Kidney (tissue), 13 donors: ENCODE measurements at regions not wholly inside any gene's neighbourhood (a gene's known extent, or its start where the extent isn't known, plus 50 kb on each side); places are given as distances from the start of the nearest gene placed in this dataset.
"Not testable (repeated sequence)": the region's sequence is repeated elsewhere in the genome, so short reads cannot be mapped to it uniquely, and the experiment has no call there.

Experiments used
- DNase-seq, 5 donors: peaks; one replicate each; pipeline ENCODE4 v3.0.0-alpha.2; 2013 to 2020
- FAIRE-seq: peaks from 2 replicates; lab custom pipeline; 2012; peaks lifted over from hg19 to GRCh38; lab: Jason Lieb, UNC
- H3K27ac ChIP-seq, 2 donors: one replicate each; pipeline ENCODE4 v1.7.0; 2013; ENCODE audit warnings: low read depth in 2 of 2, low read length in 2 of 2, inconsistent platforms in 1 of 2
- H3K27me3 ChIP-seq: one replicate; pipeline ENCODE4 v1.7.1; 2013; ENCODE audit warnings: low read length, inconsistent platforms; ENCODE audit not compliant: control insufficient read depth, insufficient read depth
- H3K36me3 ChIP-seq, 3 donors: one replicate each; pipeline versions ENCODE4 v1.7.0 to v1.7.1; 2013; ENCODE audit warnings: low read length in 3 of 3, control low read depth in 1 of 3, inconsistent platforms in 1 of 3; ENCODE audit not compliant: insufficient read depth in 3 of 3, control insufficient read depth in 2 of 3
- H3K4me1 ChIP-seq, 3 donors: one replicate each; pipeline versions ENCODE4 v1.7.0 to v1.7.1; 2013; ENCODE audit warnings: low read length in 3 of 3, inconsistent platforms in 1 of 3, low read depth in 1 of 3; ENCODE audit not compliant: control insufficient read depth in 2 of 3, insufficient read depth in 2 of 3
- H3K4me3 ChIP-seq, 3 donors: one replicate each; pipeline versions ENCODE4 v1.7.0 to v1.8.1; 2013; ENCODE audit warnings: low read length in 3 of 3, control low read depth in 1 of 3, inconsistent platforms in 1 of 3
- H3K9ac ChIP-seq, 3 donors: one replicate each; pipeline versions ENCODE4 v1.7.0 to v1.7.1; 2013; ENCODE audit warnings: low read length in 3 of 3, control low read depth in 1 of 3, inconsistent platforms in 1 of 3
- H3K9me3 ChIP-seq, 3 donors: one replicate each; pipeline versions ENCODE4 v1.7.0 to v1.7.1; 2013; ENCODE audit warnings: low read length in 3 of 3, control low read depth in 1 of 3, inconsistent platforms in 1 of 3; ENCODE audit not compliant: control insufficient read depth in 2 of 3, insufficient read depth in 1 of 3
- intact Hi-C: fragments of 100-400 bp; cut with DNase I; formaldehyde crosslinking; loops from one replicate; pipeline ENCODE4 v1.11.1; 2022
- TF ChIP-seq, protein P1 (sequence below): IDR thresholded peaks from 3 replicates; pipeline ENCODE4 v1.5.1; 2012; ENCODE audit warnings: mild to moderate bottlenecking, moderate library complexity, borderline replicate concordance; ENCODE audit not compliant: insufficient read depth; ENCODE audit errors: extremely low read depth
- donor health status: control.
- donor health status: control.
- donor health status: control.
- donor health status: control.
- donor health status: control.
- donor health status: DM: yes; HTN: yes; CAD: no.
- donor health status: Normal renal cell carcinoma (clear cell type).

- DNase-seq (no peak), FAIRE-seq (no peak)
Measured at GRCh38 chr6:76972474-76972873, 490.8 kb downstream of the HTR1B start.

DNA sequence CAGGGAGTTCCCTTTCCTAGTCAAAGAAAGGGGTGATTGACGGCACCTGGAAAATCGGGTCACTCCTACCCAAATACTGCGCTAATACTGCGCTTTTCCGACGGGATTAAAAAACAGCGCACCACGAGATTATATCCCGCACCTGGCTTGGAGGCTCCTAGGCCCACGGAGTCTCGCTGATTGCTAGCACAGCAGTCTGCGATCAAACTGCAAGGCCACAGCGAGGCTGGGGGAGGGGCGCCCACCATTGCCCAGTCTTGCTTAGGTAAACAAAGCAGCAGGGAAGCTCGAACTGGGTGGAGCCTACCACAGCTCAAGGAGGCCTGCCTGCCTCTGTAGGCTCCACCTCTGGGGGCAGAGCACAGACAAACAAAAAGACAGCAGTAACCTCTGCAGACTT lies 504.1 kb downstream of the HTR1B start:
- H3K27ac ChIP-seq, DNase-seq, FAIRE-seq, H3K9ac ChIP-seq, intact Hi-C loops, H3K4me3 ChIP-seq, H3K9me3 ChIP-seq, H3K4me1 ChIP-seq, H3K36me3 ChIP-seq, H3K27me3 ChIP-seq: not testable (repeated sequence)

More at GRCh38 chr6:76972474-76972873, 490.8 kb downstream of the HTR1B start:
- H3K9me3 ChIP-seq, result peaks cover 0 to 2% (median 0%) of the 10 kb centered on the region in 3 donors
- no peaks in the 10 kb centered on the region for H3K36me3 ChIP-seq
- H3K9ac ChIP-seq, result no peak overlapping the region
- H3K4me1 ChIP-seq, result no peaks in the 10 kb centered on the region
- no peak overlapping the region for H3K4me3 ChIP-seq
- no peak overlapping the region for H3K27ac ChIP-seq
- intact Hi-C loops, result no loop called here
- H3K27me3 ChIP-seq, result no peaks in the 10 kb centered on the region
- TF ChIP-seq, protein P1, sequence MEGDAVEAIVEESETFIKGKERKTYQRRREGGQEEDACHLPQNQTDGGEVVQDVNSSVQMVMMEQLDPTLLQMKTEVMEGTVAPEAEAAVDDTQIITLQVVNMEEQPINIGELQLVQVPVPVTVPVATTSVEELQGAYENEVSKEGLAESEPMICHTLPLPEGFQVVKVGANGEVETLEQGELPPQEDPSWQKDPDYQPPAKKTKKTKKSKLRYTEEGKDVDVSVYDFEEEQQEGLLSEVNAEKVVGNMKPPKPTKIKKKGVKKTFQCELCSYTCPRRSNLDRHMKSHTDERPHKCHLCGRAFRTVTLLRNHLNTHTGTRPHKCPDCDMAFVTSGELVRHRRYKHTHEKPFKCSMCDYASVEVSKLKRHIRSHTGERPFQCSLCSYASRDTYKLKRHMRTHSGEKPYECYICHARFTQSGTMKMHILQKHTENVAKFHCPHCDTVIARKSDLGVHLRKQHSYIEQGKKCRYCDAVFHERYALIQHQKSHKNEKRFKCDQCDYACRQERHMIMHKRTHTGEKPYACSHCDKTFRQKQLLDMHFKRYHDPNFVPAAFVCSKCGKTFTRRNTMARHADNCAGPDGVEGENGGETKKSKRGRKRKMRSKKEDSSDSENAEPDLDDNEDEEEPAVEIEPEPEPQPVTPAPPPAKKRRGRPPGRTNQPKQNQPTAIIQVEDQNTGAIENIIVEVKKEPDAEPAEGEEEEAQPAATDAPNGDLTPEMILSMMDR, result no peak

- H3K4me1 ChIP-seq, result no peaks in the 10 kb centered on the region
- intact Hi-C loops, result no loop called here
- DNase-seq (no peak), FAIRE-seq (no peak)
- H3K4me3 ChIP-seq, result no peak overlapping the region
- no peak overlapping the region for H3K9ac ChIP-seq
- H3K9me3 ChIP-seq, result no peaks in the 10 kb centered on the region
- TF ChIP-seq, protein P1, result no peak
- H3K27ac ChIP-seq, result no peak overlapping the region
- H3K27me3 ChIP-seq, result no peaks in the 10 kb centered on the region
- no peaks in the 10 kb centered on the region for H3K36me3 ChIP-seq
Measured at GRCh38 chr6:76942203-76942966, 520.9 kb downstream of the HTR1B start.

DNA sequence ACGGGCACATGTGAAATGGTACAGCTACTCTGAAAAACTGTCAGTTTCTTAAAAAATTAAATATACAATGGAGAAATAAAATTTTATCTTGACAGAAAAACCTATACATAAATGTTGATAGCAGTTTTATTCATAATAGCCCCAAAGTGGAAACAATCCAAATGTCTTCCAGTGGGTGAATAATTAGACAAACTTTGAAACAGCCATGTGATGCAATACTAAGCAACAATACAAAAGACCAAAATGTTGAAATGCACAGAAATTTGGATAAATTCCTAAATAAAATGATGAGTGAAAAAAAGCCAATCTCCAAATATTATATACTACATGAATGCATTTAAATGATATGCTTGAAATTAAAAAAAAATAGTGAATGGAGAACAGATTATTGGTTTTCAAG lies 523.1 kb downstream of the HTR1B start:
- no peaks in the 10 kb centered on the region for H3K9me3 ChIP-seq
- intact Hi-C loops, result no loop called here
- no peak overlapping the region for H3K27ac ChIP-seq
- no peak overlapping the region for H3K4me3 ChIP-seq
- DNase-seq (no peak), FAIRE-seq (no peak)
- H3K4me1 ChIP-seq, result no peaks in the 10 kb centered on the region
- H3K9ac ChIP-seq, result no peak overlapping the region
- no peaks in the 10 kb centered on the region for H3K27me3 ChIP-seq
- H3K36me3 ChIP-seq, result no peaks in the 10 kb centered on the region
- TF ChIP-seq, protein P1, result no peak
